ENCODE measurements at regions not wholly inside any gene's neighbourhood (a gene's known extent, or its start where the extent isn't known, plus 50 kb on each side); places are given as distances from the start of the nearest gene placed in this dataset.

GRCh38 chr5:161190086-161190485, 338.1 kb upstream of the ATP10B start:
- TF ChIP-seq, protein P1, sequence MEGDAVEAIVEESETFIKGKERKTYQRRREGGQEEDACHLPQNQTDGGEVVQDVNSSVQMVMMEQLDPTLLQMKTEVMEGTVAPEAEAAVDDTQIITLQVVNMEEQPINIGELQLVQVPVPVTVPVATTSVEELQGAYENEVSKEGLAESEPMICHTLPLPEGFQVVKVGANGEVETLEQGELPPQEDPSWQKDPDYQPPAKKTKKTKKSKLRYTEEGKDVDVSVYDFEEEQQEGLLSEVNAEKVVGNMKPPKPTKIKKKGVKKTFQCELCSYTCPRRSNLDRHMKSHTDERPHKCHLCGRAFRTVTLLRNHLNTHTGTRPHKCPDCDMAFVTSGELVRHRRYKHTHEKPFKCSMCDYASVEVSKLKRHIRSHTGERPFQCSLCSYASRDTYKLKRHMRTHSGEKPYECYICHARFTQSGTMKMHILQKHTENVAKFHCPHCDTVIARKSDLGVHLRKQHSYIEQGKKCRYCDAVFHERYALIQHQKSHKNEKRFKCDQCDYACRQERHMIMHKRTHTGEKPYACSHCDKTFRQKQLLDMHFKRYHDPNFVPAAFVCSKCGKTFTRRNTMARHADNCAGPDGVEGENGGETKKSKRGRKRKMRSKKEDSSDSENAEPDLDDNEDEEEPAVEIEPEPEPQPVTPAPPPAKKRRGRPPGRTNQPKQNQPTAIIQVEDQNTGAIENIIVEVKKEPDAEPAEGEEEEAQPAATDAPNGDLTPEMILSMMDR (IDR thresholded peaks at IDR 0.05; ENCODE audit: poor library complexity), result no peak
- TF ChIP-seq EZH2 (IDR thresholded peaks at IDR 0.05; ENCODE audit: borderline replicate concordance) (no peak), EZH2phosphoT487 (IDR thresholded peaks at IDR 0.05; ENCODE audit: low read depth, severe bottlenecking, unreplicated experiment) (no peak)
- no peak overlapping the region for H3K27ac ChIP-seq
- no peak for DNase-seq (ENCODE audit: low spot score)
- 74% methylated on average over 3 of the region's 3 CpGs for WGBS (ENCODE audit: low lambda C conversion rate, missing lambda C conversion rate)
- no peaks in the 10 kb centered on the region for H3K27me3 ChIP-seq
- H3K4me1 ChIP-seq (ENCODE audit: insufficient read depth), result no peaks in the 10 kb centered on the region
- H3K4me2 ChIP-seq, result no peak overlapping the region
- H2AFZ ChIP-seq, result no peak overlapping the region
- no peak overlapping the region for H3K4me3 ChIP-seq
- no peaks in the 10 kb centered on the region for H3K9me2 ChIP-seq (replicated peaks; ENCODE audit: insufficient read depth)
- no peaks in the 10 kb centered on the region for H3K36me3 ChIP-seq (replicated peaks; ENCODE audit: insufficient read depth, low read depth)
- no peaks in the 10 kb centered on the region for H3K9me3 ChIP-seq (ENCODE audit: low read depth)
- H3K79me2 ChIP-seq, result no peaks in the 10 kb centered on the region
- no peaks in the 10 kb centered on the region for H4K20me1 ChIP-seq (ENCODE audit: insufficient read depth, poor library complexity, severe bottlenecking)

DNA sequence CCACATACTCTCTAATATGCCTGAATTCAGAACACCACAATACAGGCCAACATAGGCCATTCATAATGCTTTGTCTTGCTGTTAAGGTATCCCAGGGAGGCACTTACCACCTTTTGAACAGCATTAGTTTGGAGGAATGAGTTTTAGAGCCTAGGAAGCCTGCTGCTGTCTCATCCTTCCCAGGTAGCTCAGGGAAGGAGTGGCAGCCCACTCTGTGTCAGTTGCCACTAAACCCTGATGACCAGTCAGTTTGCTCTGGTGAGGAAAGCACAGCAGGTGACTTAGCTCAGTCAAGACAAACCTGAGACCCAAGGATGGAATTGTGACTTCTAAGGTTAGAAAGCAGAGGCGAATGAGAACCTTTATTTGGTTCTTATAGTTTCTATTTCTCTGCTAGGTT, 337.4 kb upstream of the ATP10B start:
- H3K79me2 ChIP-seq, result no peaks in the 10 kb centered on the region
- H3K27ac ChIP-seq, result no peak overlapping the region
- H3K9me3 ChIP-seq (ENCODE audit: low read depth), result no peaks in the 10 kb centered on the region
- H3K4me3 ChIP-seq, result no peak overlapping the region
- no peaks in the 10 kb centered on the region for H3K36me3 ChIP-seq (replicated peaks; ENCODE audit: insufficient read depth, low read depth)
- no peaks in the 10 kb centered on the region for H4K20me1 ChIP-seq (ENCODE audit: insufficient read depth, poor library complexity, severe bottlenecking)
- DNase-seq (ENCODE audit: low spot score), result no peak
- TF ChIP-seq, protein P1 (IDR thresholded peaks at IDR 0.05; ENCODE audit: poor library complexity), result no peak
- no peak overlapping the region for H3K4me2 ChIP-seq
- no peaks in the 10 kb centered on the region for H3K9me2 ChIP-seq (replicated peaks; ENCODE audit: insufficient read depth)
- no peaks in the 10 kb centered on the region for H3K27me3 ChIP-seq
- H3K4me1 ChIP-seq (ENCODE audit: insufficient read depth), result no peaks in the 10 kb centered on the region
- no peak overlapping the region for H2AFZ ChIP-seq
- WGBS (ENCODE audit: low lambda C conversion rate, missing lambda C conversion rate), result 100% methylated on average over 1 of the region's 1 CpG

GRCh38 chr5:161183559-161183958, 331.5 kb upstream of the ATP10B start:
- no peaks in the 10 kb centered on the region for H3K9me3 ChIP-seq (ENCODE audit: low read depth)
- H3K27me3 ChIP-seq, result no peaks in the 10 kb centered on the region
- TF ChIP-seq EZH2 (IDR thresholded peaks at IDR 0.05; ENCODE audit: borderline replicate concordance) (no peak), EZH2phosphoT487 (IDR thresholded peaks at IDR 0.05; ENCODE audit: low read depth, severe bottlenecking, unreplicated experiment) (no peak)
- TF ChIP-seq, protein P1 (IDR thresholded peaks at IDR 0.05; ENCODE audit: poor library complexity), result no peak
- H3K4me3 ChIP-seq, result no peak overlapping the region
- H3K4me2 ChIP-seq, result no peak overlapping the region
- no peaks in the 10 kb centered on the region for H3K79me2 ChIP-seq
- no peaks in the 10 kb centered on the region for H3K4me1 ChIP-seq (ENCODE audit: insufficient read depth)
- no peaks in the 10 kb centered on the region for H3K9me2 ChIP-seq (replicated peaks; ENCODE audit: insufficient read depth)
- H2AFZ ChIP-seq, result no peak overlapping the region
- no peaks in the 10 kb centered on the region for H4K20me1 ChIP-seq (ENCODE audit: insufficient read depth, poor library complexity, severe bottlenecking)
- H3K27ac ChIP-seq, result no peak overlapping the region
- no peaks in the 10 kb centered on the region for H3K36me3 ChIP-seq (replicated peaks; ENCODE audit: insufficient read depth, low read depth)
- no peak for DNase-seq (ENCODE audit: low spot score)

- no peaks in the 10 kb centered on the region for H3K79me2 ChIP-seq
- no peak overlapping the region for H3K27ac ChIP-seq
- no peaks in the 10 kb centered on the region for H3K9me2 ChIP-seq (replicated peaks; ENCODE audit: insufficient read depth)
- no peak for DNase-seq (ENCODE audit: low spot score)
- H4K20me1 ChIP-seq (ENCODE audit: insufficient read depth, poor library complexity, severe bottlenecking), result no peaks in the 10 kb centered on the region
- no peaks in the 10 kb centered on the region for H3K4me1 ChIP-seq (ENCODE audit: insufficient read depth)
- no peak overlapping the region for H2AFZ ChIP-seq
- no peak overlapping the region for H3K4me2 ChIP-seq
- H3K27me3 ChIP-seq, result no peaks in the 10 kb centered on the region
- no peaks in the 10 kb centered on the region for H3K9me3 ChIP-seq (ENCODE audit: low read depth)
- H3K4me3 ChIP-seq, result no peak overlapping the region
- WGBS (ENCODE audit: low lambda C conversion rate, missing lambda C conversion rate), result 82% methylated on average over 2 of the region's 2 CpGs
- TF ChIP-seq EZH2 (IDR thresholded peaks at IDR 0.05; ENCODE audit: borderline replicate concordance), result no peak
- TF ChIP-seq, protein P1 (IDR thresholded peaks at IDR 0.05; ENCODE audit: poor library complexity), result no peak
- TF ChIP-seq EZH2phosphoT487 (IDR thresholded peaks at IDR 0.05; ENCODE audit: low read depth, severe bottlenecking, unreplicated experiment), result no peak
- H3K36me3 ChIP-seq (replicated peaks; ENCODE audit: insufficient read depth, low read depth), result no peaks in the 10 kb centered on the region
These were observed 324.2 kb upstream of the ATP10B start for GRCh38 chr5:161176221-161176620.
